Skeletal muscle tissue (tissue), 3 donors: ENCODE measurements at regions not wholly inside any gene's neighbourhood (a gene's known extent, or its start where the extent isn't known, plus 50 kb on each side); places are given as distances from the start of the nearest gene placed in this dataset.

Experiments
- H3K27ac ChIP-seq: one replicate; pipeline ENCODE4 v1.7.0; 2013; ENCODE audit warnings: mild to moderate bottlenecking, low read depth, low read length, inconsistent platforms
- H3K27me3 ChIP-seq, 3 donors: one replicate each; pipeline ENCODE4 v1.7.0; 2013; ENCODE audit warnings: low read length in 3 of 3; ENCODE audit not compliant: control insufficient read depth in 3 of 3, insufficient read depth in 3 of 3
- H3K36me3 ChIP-seq, 3 donors: one replicate each; pipeline ENCODE4 v1.7.0; 2013; ENCODE audit warnings: low read length in 3 of 3; ENCODE audit not compliant: control insufficient read depth in 3 of 3, insufficient read depth in 3 of 3
- H3K4me1 ChIP-seq, 3 donors: one replicate each; pipeline ENCODE4 v1.7.0; 2013; ENCODE audit warnings: low read length in 3 of 3, mild to moderate bottlenecking in 3 of 3; ENCODE audit not compliant: control insufficient read depth in 3 of 3, insufficient read depth in 3 of 3
- H3K4me3 ChIP-seq, 3 donors: one replicate each; pipeline ENCODE4 v1.7.0; 2013; ENCODE audit warnings: low read length in 3 of 3
- H3K9ac ChIP-seq, 3 donors: one replicate each; pipeline ENCODE4 v1.7.0; 2013; ENCODE audit warnings: low read length in 3 of 3, mild to moderate bottlenecking in 3 of 3, moderate library complexity in 2 of 3, low read depth in 1 of 3
- H3K9me3 ChIP-seq, 3 donors: one replicate each; pipeline ENCODE4 v1.7.0; 2013; ENCODE audit warnings: low read length in 3 of 3; ENCODE audit not compliant: control insufficient read depth in 3 of 3
- donor health status: Osteomylitis.

DNA sequence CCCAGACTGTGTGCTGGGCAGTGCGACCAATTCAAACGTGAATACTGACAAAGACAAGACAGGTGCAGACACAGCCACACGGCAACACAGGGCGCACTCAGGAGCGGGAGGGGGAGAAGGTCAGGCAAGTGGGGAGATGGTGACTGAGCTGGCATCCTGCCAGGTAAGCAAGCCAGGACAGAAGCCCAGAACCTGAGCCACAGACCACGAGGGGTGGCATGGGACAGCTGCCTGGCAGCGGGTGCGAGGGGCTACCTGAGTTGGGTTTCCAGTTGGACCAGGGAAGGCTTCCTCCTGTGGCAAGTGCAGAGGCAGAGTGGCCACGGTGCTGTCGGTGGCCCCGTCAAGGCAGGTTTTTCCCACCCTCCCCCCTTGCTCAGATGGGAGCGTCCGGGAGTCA is 215.2 kb upstream of the ARID1B start:
- Histone ChIP-seq H3K4me3 (no peak overlapping the region), H3K4me1 (peaks cover 0 to 3% (median 2%) of the 10 kb centered on the region in 3 donors), H3K36me3 (no peaks in the 10 kb centered on the region), H3K27ac (no peak overlapping the region), H3K9ac (no peak overlapping the region), H3K27me3 (no peaks in the 10 kb centered on the region), H3K9me3 (peaks cover 0 to 4% (median 0%) of the 10 kb centered on the region in 3 donors)

DNA sequence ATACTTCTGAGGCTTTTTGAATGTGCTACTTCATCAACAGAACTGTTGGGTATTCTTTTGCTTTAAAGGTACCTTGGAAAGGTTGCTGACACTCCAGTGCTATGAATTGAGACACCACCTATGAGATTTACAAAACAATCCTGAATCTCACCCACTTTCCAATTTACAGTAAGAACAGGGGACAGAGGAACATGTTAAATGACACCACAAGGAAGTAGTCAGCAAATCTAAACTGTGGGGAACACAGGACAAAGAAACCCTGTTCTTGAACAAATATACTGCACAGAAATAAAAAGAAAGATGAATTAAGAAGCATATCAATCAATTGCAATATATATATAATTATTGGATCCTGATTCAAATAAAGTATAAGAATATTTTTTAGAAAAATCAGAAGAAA is 216.7 kb upstream of the ARID1B start:
- no peak overlapping the region for H3K27ac ChIP-seq
- H3K9ac ChIP-seq: no peak overlapping the region
- no peak overlapping the region for H3K4me3 ChIP-seq
- no peaks in the 10 kb centered on the region for H3K36me3 ChIP-seq
- H3K9me3 ChIP-seq: peaks cover 0 to 4% (median 0%) of the 10 kb centered on the region in 3 donors
- no peaks in the 10 kb centered on the region for H3K27me3 ChIP-seq
- H3K4me1 ChIP-seq: peaks cover 0 to 3% (median 2%) of the 10 kb centered on the region in 3 donors

DNA sequence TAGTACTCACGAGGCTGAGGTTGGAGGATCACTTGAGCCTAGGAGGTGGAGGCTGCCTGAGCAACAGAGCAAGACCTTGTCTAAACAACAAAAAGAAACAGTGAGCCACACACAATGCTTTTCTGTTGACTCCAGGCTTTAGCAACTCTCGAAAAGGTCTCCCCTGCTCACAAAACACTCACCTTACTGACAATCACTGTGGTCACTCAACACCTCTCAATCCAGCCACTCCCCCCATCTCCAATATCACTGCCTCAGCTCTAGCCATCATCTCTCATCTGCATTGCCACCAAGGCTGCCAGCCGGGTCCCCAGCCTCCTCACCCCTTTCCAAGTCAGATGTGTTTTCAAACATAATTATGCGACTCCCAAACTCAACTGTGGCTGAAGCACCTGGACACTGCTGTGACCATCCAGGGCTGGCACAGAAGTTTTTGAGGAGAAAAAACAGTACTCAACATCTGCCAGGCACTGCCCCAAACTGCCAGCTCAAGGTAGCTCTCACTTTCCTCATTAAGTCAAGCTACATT is 218.0 kb upstream of the ARID1B start:
- Histone ChIP-seq H3K36me3 (no peaks in the 10 kb centered on the region), H3K4me1 (peaks cover 0 to 2% (median 0%) of the 10 kb centered on the region in 3 donors), H3K27ac (no peak overlapping the region), H3K4me3 (no peak overlapping the region), H3K9ac (no peak overlapping the region), H3K9me3 (peaks cover 0 to 4% (median 0%) of the 10 kb centered on the region in 3 donors), H3K27me3 (no peaks in the 10 kb centered on the region)

DNA sequence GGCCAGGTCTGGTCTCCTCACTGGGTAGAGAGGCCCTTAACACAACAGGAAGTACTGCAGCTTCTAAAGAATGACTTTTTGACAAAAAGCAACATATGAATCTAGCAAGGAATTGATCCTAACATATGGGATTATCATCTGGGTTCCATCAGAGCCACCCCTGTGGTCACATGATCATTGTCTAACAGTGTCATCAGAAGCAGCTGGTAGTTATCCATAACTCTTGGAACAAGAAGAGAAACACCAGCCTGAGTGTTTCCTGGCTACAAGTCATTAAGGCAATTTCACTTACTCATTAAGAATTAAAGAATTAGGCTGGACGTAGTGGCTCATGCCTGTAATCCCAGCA is 219.3 kb upstream of the ARID1B start:
- H3K27me3 ChIP-seq: no peaks in the 10 kb centered on the region
- no peaks in the 10 kb centered on the region for H3K36me3 ChIP-seq
- no peaks in the 10 kb centered on the region for H3K4me1 ChIP-seq
- peaks cover 0 to 4% (median 0%) of the 10 kb centered on the region in 3 donors for H3K9me3 ChIP-seq
- H3K4me3 ChIP-seq: no peak overlapping the region
- H3K27ac ChIP-seq: no peak overlapping the region
- no peak overlapping the region for H3K9ac ChIP-seq

DNA sequence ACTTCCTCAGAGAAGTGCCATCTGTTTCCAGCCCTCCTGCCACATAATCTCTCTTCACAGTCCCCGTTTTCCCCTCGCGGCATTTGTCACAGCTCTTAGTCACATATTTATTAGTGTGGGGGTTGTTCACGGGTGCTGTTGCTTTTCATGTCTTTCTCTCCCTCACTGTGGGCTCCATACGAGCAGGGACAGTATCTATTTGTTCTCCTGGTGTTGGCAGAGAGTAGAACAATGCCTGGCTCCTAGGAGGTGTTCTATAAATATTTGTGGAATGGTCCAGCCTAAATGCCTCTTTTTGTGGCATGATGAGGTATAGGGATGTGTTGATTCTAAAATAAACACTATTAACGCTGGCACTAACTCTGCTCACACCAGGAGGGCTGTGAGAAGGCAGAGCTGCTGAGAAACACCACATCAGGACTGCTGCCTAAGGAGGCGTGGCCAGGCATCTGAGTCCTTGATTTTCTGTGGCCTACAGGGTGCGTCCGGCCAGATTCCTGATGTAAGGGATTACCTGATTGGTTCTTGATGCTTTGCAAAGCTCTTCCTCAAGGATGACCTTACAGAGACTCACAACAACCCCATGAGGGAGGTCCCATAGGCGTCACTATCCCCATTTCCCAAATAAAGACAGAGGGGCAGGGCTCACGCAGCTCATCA is 219.8 kb upstream of the ARID1B start:
- peaks cover 0 to 4% (median 0%) of the 10 kb centered on the region in 3 donors for H3K9me3 ChIP-seq
- no peak overlapping the region for H3K27ac ChIP-seq
- H3K9ac ChIP-seq: no peak overlapping the region
- H3K27me3 ChIP-seq: no peaks in the 10 kb centered on the region
- H3K4me3 ChIP-seq: no peak overlapping the region
- no peaks in the 10 kb centered on the region for H3K36me3 ChIP-seq
- no peaks in the 10 kb centered on the region for H3K4me1 ChIP-seq

DNA sequence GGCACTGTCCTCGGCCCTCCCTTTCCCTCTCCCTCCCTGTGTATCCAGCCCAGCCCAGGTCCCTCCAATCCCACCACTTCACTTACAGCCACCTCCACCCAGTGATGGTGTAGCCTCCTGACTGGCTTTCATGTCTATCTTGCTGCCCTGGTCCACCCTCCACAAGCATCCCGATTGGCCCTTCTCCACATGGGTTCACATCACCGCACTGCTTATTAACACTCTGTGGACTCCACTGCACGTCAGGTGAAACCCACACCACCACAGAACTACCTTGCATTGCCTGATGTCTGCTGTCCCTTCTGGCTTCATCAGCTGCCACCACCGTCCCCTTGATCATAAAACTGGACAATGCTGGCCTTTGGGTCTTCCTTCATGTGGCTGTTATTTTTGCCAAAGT is 220.4 kb upstream of the ARID1B start:
- Histone ChIP-seq H3K27me3 (no peaks in the 10 kb centered on the region), H3K27ac (no peak overlapping the region), H3K9me3 (peaks cover 0 to 4% (median 0%) of the 10 kb centered on the region in 3 donors), H3K4me3 (no peak overlapping the region), H3K36me3 (no peaks in the 10 kb centered on the region), H3K9ac (peak overlapping the region in 1 of 3 donors; percentile 16), H3K4me1 (no peaks in the 10 kb centered on the region)

DNA sequence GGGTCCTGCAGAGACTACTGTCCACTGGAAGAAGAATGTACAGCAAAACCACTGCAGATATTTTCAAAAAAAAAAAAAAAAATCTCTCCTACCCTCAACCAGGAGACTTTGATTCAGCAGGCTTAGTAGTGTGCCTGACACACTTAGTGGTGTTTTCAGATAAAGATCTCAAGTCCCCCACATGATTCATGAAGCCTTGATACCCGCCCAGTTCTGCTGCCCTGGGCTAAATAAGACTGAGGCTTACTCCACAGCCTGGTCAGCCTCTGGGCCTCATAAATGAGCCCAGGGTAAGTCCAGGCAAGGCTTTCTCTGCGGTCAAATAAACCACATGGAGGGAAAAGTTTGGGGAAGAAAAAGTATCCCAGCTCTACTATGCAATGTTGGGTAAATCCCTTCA is 222.1 kb upstream of the ARID1B start:
- peaks cover 0 to 4% (median 0%) of the 10 kb centered on the region in 3 donors for H3K9me3 ChIP-seq
- H3K27me3 ChIP-seq: no peaks in the 10 kb centered on the region
- no peak overlapping the region for H3K27ac ChIP-seq
- no peak overlapping the region for H3K4me3 ChIP-seq
- H3K4me1 ChIP-seq: no peaks in the 10 kb centered on the region
- no peaks in the 10 kb centered on the region for H3K36me3 ChIP-seq
- H3K9ac ChIP-seq: no peak overlapping the region

DNA sequence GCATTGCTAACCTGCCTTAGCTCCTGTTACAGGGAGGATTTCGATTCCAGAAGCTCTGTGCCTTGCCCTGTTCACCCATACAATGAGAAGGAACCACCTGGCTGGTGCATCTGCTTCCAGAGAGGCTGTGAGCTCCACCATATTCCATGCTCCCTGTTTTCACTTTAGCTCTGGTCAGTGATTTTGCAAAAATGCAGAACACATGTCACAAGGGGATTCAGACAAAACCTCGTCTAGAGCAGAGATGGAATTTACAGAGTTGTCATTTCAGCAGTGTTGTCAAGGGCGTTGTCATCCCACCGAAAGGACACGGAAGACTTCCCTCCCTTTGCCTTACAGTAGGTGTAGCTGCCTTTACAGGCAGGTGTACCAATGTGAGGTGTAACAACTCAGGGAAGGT is 223.0 kb upstream of the ARID1B start:
- H3K9ac ChIP-seq: no peak overlapping the region
- H3K9me3 ChIP-seq: no peaks in the 10 kb centered on the region
- no peaks in the 10 kb centered on the region for H3K36me3 ChIP-seq
- H3K27ac ChIP-seq: no peak overlapping the region
- no peak overlapping the region for H3K4me3 ChIP-seq
- no peaks in the 10 kb centered on the region for H3K27me3 ChIP-seq
- H3K4me1 ChIP-seq: no peaks in the 10 kb centered on the region

DNA sequence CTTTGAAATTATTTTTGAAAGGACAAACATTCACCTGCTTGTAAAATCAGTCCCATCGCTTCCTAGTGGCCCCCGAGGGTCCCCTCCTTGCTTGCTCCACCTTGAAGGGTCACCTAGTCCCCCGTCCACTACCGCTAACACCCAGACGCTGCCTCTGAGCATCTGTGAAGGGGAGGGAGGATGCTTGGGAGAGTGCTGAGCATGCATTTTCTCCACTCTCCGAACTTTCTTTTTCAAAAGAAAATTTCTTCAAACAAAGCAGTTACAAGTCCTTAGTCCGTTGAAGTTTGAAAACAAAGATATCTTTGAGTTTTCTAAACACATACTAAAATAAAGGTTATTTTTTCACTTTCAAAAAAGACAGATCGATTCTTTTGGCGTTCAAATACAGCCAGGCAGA is 224.3 kb upstream of the ARID1B start:
- Histone ChIP-seq H3K9ac (no peak overlapping the region), H3K27ac (no peak overlapping the region), H3K9me3 (no peaks in the 10 kb centered on the region), H3K27me3 (peaks cover 0 to 3% (median 0%) of the 10 kb centered on the region in 3 donors), H3K4me1 (no peaks in the 10 kb centered on the region), H3K36me3 (no peaks in the 10 kb centered on the region), H3K4me3 (no peak overlapping the region)

DNA sequence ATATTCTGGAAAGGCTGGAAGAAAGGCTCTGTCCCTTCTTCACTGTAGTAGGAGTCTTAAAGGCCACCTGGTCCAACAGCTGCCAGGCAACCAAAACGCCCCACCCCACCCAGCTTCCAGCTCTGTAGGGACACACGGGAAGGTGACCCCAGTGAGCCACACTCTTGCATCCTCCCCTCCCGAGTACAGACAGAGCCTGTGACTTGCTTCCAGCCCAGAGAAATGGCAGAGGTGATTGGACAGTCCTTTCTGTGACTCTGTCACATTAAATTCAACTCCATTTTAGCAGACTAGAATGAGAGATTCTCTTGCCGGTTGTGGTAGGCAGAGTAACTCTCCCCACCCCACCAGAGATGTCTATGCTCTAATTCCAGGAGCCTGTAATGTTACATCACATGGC is 226.2 kb upstream of the ARID1B start:
- Histone ChIP-seq H3K27me3 (peaks cover 0 to 3% (median 0%) of the 10 kb centered on the region in 3 donors), H3K9me3 (no peaks in the 10 kb centered on the region), H3K27ac (no peak overlapping the region), H3K4me3 (no peak overlapping the region), H3K9ac (no peak overlapping the region), H3K4me1 (no peaks in the 10 kb centered on the region), H3K36me3 (no peaks in the 10 kb centered on the region)
